MCF 10A (cell line): ENCODE measurements at regions not wholly inside any gene's neighbourhood (a gene's known extent, or its start where the extent isn't known, plus 50 kb on each side); places are given as distances from the start of the nearest gene placed in this dataset.
A peak's percentile ranks its signal among the peaks of the same experiment; 100 is the strongest.

Experiments
- BruUV-seq: library from RNA; stranded (reverse); fragments of 400-500 nt; replicated peaks from 2 replicates; lab custom pipeline; 2021; lab: Mats Ljungman, UMichigan
- CTCF ChIA-PET: fragments of 300-600 bp; sonication (Branson Sonifier 250); formaldehyde crosslinking; extraction: SDS; loops from one replicate; lab custom pipeline; 2021; ENCODE audit warnings: antibody characterized with exemption, inconsistent platforms; lab: Yijun Ruan, JAX
- POLR2A ChIA-PET: fragments of 300-600, 350-650 bp; sonication (Branson Sonifier 250); formaldehyde crosslinking; extraction: SDS; loops from one replicate; lab custom pipeline; 2020; ENCODE audit warnings: antibody characterized with exemption, inconsistent platforms; lab: Yijun Ruan, JAX
- DNase-seq: peaks from one replicate; pipeline ENCODE4 v3.0.0-alpha.2; 2018; ENCODE audit not compliant: unreplicated experiment
- H3K27ac Mint-ChIP-seq: one replicate; pipeline ENCODE4 v1.8.0; 2022; ENCODE audit warnings: mild to moderate bottlenecking, low read depth, mixed read lengths; ENCODE audit not compliant: unreplicated experiment
- H3K27me3 Mint-ChIP-seq: one replicate; pipeline ENCODE4 v1.8.0; 2022; ENCODE audit warnings: mixed read lengths; ENCODE audit not compliant: insufficient read depth, unreplicated experiment
- H3K36me3 Mint-ChIP-seq: one replicate; pipeline ENCODE4 v1.8.0; 2022; ENCODE audit warnings: mild to moderate bottlenecking, moderate library complexity, mixed read lengths; ENCODE audit not compliant: insufficient read depth, unreplicated experiment
- H3K4me1 Mint-ChIP-seq: one replicate; pipeline ENCODE4 v1.8.0; 2022; ENCODE audit warnings: mixed read lengths; ENCODE audit not compliant: insufficient read depth, unreplicated experiment
- H3K4me3 Mint-ChIP-seq: one replicate; pipeline ENCODE4 v1.8.0; 2022; ENCODE audit warnings: mild to moderate bottlenecking, moderate library complexity, mixed read lengths; ENCODE audit not compliant: unreplicated experiment
- H3K9me3 Mint-ChIP-seq: one replicate; pipeline ENCODE4 v1.8.0; 2022; ENCODE audit warnings: mixed read lengths; ENCODE audit not compliant: unreplicated experiment
- CTCF ChIP-seq: fragments of 200-600 bp; IDR thresholded peaks from one replicate; pipeline ENCODE4 v1.8.0; 2022; ENCODE audit warnings: antibody characterized with exemption, mild to moderate bottlenecking; ENCODE audit not compliant: unreplicated experiment
- intact Hi-C: fragments of 100-400 bp; cut with micrococcal nuclease; formaldehyde crosslinking; loops from 2 replicates; pipeline ENCODE4 v1.14.1; 2022

- intact Hi-C loops, result no loop called here
- TF ChIP-seq CTCF, result no peak
- BruUV-seq, result no TSS peak
- no peaks in the 10 kb centered on the region for H3K4me1 Mint-ChIP-seq
- ChIA-PET CTCF (interaction anchor here (0.7 to 0.8 kb wide), 2 partner anchors 35 to 271 kb away, joined by 3 read pairs; no protein-coding TSS in a partner anchor), POLR2A (no interaction called here)
- DNase-seq, result no peak
- no peak overlapping the region for H3K4me3 Mint-ChIP-seq
- peaks cover 11% of the 10 kb centered on the region for H3K27me3 Mint-ChIP-seq
- H3K9me3 Mint-ChIP-seq, result no peaks in the 10 kb centered on the region
- no peak overlapping the region for H3K27ac Mint-ChIP-seq
- no peaks in the 10 kb centered on the region for H3K36me3 Mint-ChIP-seq
Observed at GRCh38 chr15:91420689-91421088, 320.6 kb downstream of the SV2B start.

- POLR2A ChIA-PET, result interaction anchor here (1.0 kb wide), 1 partner anchor 43 kb away, joined by 4 read pairs; no protein-coding TSS in a partner anchor
- no peaks in the 10 kb centered on the region for H3K4me1 Mint-ChIP-seq
- CTCF ChIA-PET, result interaction anchor here (0.8 kb wide), 1 partner anchor 115 kb away, joined by 3 read pairs; no protein-coding TSS in a partner anchor
- peaks cover 11% of the 10 kb centered on the region for H3K27me3 Mint-ChIP-seq
- no peak for DNase-seq
- peaks cover 3% of the 10 kb centered on the region for H3K36me3 Mint-ChIP-seq
- intact Hi-C loops, result no loop called here
- H3K27ac Mint-ChIP-seq, result no peak overlapping the region
- TF ChIP-seq CTCF, result no peak
- H3K9me3 Mint-ChIP-seq, result no peaks in the 10 kb centered on the region
- no TSS peak for BruUV-seq
- H3K4me3 Mint-ChIP-seq, result no peak overlapping the region
Observed at GRCh38 chr15:91422797-91423196, 322.7 kb downstream of the SV2B start.

- intact Hi-C loops, result no loop called here
- POLR2A ChIA-PET, result interaction anchor here (0.7 kb wide), 1 partner anchor 83 kb away, joined by 3 read pairs; no protein-coding TSS in a partner anchor
- H3K4me1 Mint-ChIP-seq, result no peaks in the 10 kb centered on the region
- BruUV-seq, result no TSS peak
- H3K27ac Mint-ChIP-seq, result no peak overlapping the region
- CTCF ChIA-PET, result no interaction called here
- H3K36me3 Mint-ChIP-seq, result peaks cover 7% of the 10 kb centered on the region
- DNase-seq, result no peak
- peaks cover 11% of the 10 kb centered on the region for H3K27me3 Mint-ChIP-seq
- no peaks in the 10 kb centered on the region for H3K9me3 Mint-ChIP-seq
- H3K4me3 Mint-ChIP-seq, result no peak overlapping the region
- TF ChIP-seq CTCF, result no peak
Observed at GRCh38 chr15:91424001-91424400, 323.9 kb downstream of the SV2B start.

- ChIA-PET POLR2A (no interaction called here), CTCF (interaction anchor here (0.6 kb wide), 1 partner anchor 645 kb away, joined by 3 read pairs; no protein-coding TSS in a partner anchor)
- no peaks in the 10 kb centered on the region for H3K9me3 Mint-ChIP-seq
- H3K4me1 Mint-ChIP-seq, result no peaks in the 10 kb centered on the region
- H3K27ac Mint-ChIP-seq, result no peak overlapping the region
- TF ChIP-seq CTCF, result no peak
- intact Hi-C loops, result no loop called here
- H3K36me3 Mint-ChIP-seq, result peaks cover 7% of the 10 kb centered on the region
- peak; percentile 33 for DNase-seq
- no TSS peak for BruUV-seq
- H3K27me3 Mint-ChIP-seq, result peaks cover 11% of the 10 kb centered on the region
- H3K4me3 Mint-ChIP-seq, result no peak overlapping the region
Observed at GRCh38 chr15:91426412-91426811, 326.4 kb downstream of the SV2B start.
